ENCODE measurements at regions not wholly inside any gene's neighbourhood (a gene's known extent, or its start where the extent isn't known, plus 50 kb on each side); places are given as distances from the start of the nearest gene placed in this dataset.

GRCh38 chr9:99411479-99412115 lies 189.5 kb downstream of the SEC61B start:
- no peak for TF ChIP-seq ZNF274 (IDR thresholded peaks at IDR 0.05; ENCODE audit: low read depth, low read length)

GRCh38 chr9:99412606-99413005 lies 190.5 kb downstream of the SEC61B start:
- TF ChIP-seq ZNF274 (IDR thresholded peaks at IDR 0.05; ENCODE audit: low read depth, low read length): no peak
- no peak overlapping the region for H3K4me3 ChIP-seq (ENCODE audit: low read length)

More at GRCh38 chr9:99411479-99412115, 189.5 kb downstream of the SEC61B start:
- H3K4me3 ChIP-seq (ENCODE audit: low read length): no peak overlapping the region

DNA sequence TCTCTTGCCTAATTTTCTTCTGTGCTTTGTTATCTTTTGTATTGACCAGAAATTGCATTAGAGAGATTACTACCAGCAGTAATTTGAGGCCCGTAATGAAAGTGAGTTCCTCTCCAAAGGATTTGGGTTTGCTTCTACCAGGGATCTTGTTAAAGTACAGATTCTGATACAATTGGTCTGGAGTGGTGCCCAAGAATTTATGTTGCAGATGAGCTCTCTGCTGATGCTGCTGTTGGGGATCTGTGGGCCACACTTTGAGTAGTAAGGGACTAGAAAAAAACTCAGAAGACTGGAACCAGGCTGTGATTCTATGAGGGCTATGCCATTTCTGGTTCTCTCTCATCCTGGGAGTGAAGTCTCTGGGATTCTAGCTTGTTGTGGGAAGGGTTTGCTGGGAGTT lies 192.2 kb downstream of the SEC61B start:
- H3K4me3 ChIP-seq (ENCODE audit: low read length): no peak overlapping the region
- no peak for TF ChIP-seq ZNF274 (IDR thresholded peaks at IDR 0.05; ENCODE audit: low read depth, low read length)

GRCh38 chr9:99415606-99416005 lies 193.5 kb downstream of the SEC61B start:
- TF ChIP-seq ZNF274 (IDR thresholded peaks at IDR 0.05; ENCODE audit: low read depth, low read length): no peak
- no peak overlapping the region for H3K4me3 ChIP-seq (ENCODE audit: low read length)

GRCh38 chr9:99416007-99416406 lies 193.9 kb downstream of the SEC61B start:
- TF ChIP-seq ZNF274 (IDR thresholded peaks at IDR 0.05; ENCODE audit: low read depth, low read length): no peak
- H3K4me3 ChIP-seq (ENCODE audit: low read length): no peak overlapping the region

- no peak overlapping the region for H3K4me3 ChIP-seq (ENCODE audit: low read length)
- no peak for TF ChIP-seq ZNF274 (IDR thresholded peaks at IDR 0.05; ENCODE audit: low read depth, low read length)
These were observed 197.0 kb downstream of the SEC61B start for GRCh38 chr9:99419070-99419469.

GRCh38 chr9:99421369-99421768 lies 199.3 kb downstream of the SEC61B start:
- H3K4me3 ChIP-seq (ENCODE audit: low read length): no peak overlapping the region
- TF ChIP-seq ZNF274 (IDR thresholded peaks at IDR 0.05; ENCODE audit: low read depth, low read length): no peak

- no peak for TF ChIP-seq ZNF274 (IDR thresholded peaks at IDR 0.05; ENCODE audit: low read depth, low read length)
- H3K4me3 ChIP-seq (ENCODE audit: low read length): no peak overlapping the region
These were observed 203.0 kb downstream of the SEC61B start for GRCh38 chr9:99425124-99425523.

GRCh38 chr9:99425923-99426842 lies 204.1 kb downstream of the SEC61B start:
- H3K4me3 ChIP-seq (ENCODE audit: low read length): no peak overlapping the region
- TF ChIP-seq ZNF274 (IDR thresholded peaks at IDR 0.05; ENCODE audit: low read depth, low read length): no peak

DNA sequence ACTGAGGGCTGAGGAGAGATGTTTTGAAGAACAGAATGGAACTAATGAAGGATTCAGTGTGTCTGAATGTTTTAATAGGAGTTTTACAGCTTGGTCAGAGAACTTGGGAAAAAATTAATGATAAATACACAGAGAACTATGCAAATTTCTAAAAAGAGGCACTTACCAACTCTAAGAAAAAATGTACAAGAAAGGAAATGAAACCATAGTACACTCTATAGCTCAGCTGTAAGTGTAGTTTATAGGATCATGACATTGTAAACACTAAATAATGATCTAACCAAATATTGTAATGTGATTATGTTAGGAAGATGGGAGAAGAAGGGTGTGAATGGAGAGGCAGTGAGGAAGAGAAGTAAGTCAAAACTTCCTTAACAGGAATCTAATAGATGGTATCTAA lies 205.2 kb downstream of the SEC61B start:
- H3K4me3 ChIP-seq (ENCODE audit: low read length): no peak overlapping the region
- TF ChIP-seq ZNF274 (IDR thresholded peaks at IDR 0.05; ENCODE audit: low read depth, low read length): no peak

- TF ChIP-seq ZNF274 (IDR thresholded peaks at IDR 0.05; ENCODE audit: low read depth, low read length): no peak
- H3K4me3 ChIP-seq (ENCODE audit: low read length): no peak overlapping the region
These were observed 208.2 kb downstream of the SEC61B start for GRCh38 chr9:99430301-99430700.

DNA sequence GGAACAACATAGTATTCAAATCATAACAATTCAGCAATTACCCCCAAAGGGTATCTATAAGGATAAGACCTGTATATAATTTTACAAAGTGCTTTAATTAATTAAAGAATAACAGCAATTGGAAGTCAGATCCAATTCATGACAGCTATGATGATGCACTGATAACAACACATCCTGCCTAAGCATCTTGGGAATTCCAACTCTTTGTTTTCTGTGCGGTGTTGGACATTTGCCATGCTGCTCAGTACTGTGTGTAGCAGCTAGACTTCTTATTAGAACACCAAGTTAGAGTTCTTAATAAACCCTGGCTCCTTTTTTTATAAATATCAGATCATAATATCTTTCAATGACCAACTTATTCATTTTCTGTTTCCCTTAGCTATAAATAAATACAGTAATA lies 209.0 kb downstream of the SEC61B start:
- no peak overlapping the region for H3K4me3 ChIP-seq (ENCODE audit: low read length)
- TF ChIP-seq ZNF274 (IDR thresholded peaks at IDR 0.05; ENCODE audit: low read depth, low read length): no peak

GRCh38 chr9:99432075-99432474 lies 210.0 kb downstream of the SEC61B start:
- no peak overlapping the region for H3K4me3 ChIP-seq (ENCODE audit: low read length)

DNA sequence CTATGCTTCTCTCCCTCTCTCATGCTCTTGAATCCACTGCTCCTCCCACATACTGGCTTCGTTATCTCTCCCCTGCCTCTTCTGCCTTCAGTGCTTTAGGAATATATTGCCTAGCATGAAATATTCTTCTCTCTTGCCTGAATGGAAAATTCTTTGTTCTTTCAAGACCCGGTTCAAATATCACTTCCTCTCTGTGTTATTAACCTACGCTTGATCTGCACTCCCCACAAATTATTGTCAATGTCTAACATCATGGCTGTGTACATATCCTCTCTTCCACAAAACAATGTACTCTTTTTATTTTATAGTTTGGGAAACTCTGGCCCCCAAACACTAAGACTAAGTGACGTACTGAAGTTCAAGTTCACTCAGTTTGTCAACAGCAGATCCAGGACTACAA lies 211.0 kb downstream of the SEC61B start:
- TF ChIP-seq ZNF274 (IDR thresholded peaks at IDR 0.05; ENCODE audit: low read depth, low read length): no peak
- H3K4me3 ChIP-seq (ENCODE audit: low read length): no peak overlapping the region

More at GRCh38 chr9:99432075-99432474, 210.0 kb downstream of the SEC61B start:
- no peak for TF ChIP-seq ZNF274 (IDR thresholded peaks at IDR 0.05; ENCODE audit: low read depth, low read length)

GRCh38 chr9:99433555-99433954 lies 211.5 kb downstream of the SEC61B start:
- TF ChIP-seq ZNF274 (IDR thresholded peaks at IDR 0.05; ENCODE audit: low read depth, low read length): no peak
- no peak overlapping the region for H3K4me3 ChIP-seq (ENCODE audit: low read length)

Data from GM08714 (cell line).